Lower leg skin (tissue), 4 donors: ENCODE measurements at regions not wholly inside any gene's neighbourhood (a gene's known extent, or its start where the extent isn't known, plus 50 kb on each side); places are given as distances from the start of the nearest gene placed in this dataset.

ENCODE experiments used
- DNase-seq, 2 donors: peaks; one replicate each; pipeline ENCODE4 v3.0.0-alpha.2; 2019; ENCODE audit warnings: low spot score in 2 of 2
- H3K4me3 ChIP-seq: fragments of 200-600 bp; sonication (generic); 2 replicates; pipeline ENCODE4 v1.5.1; 2017; ENCODE audit warnings: mild to moderate bottlenecking, low read depth; ENCODE audit not compliant: poor library complexity, severe bottlenecking
- POLR2A ChIP-seq, 2 donors: fragments of 450-650 bp; IDR thresholded peaks; one replicate each; pipeline ENCODE4 v1.6.1; 2016 to 2017; ENCODE audit warnings: antibody characterized with exemption in 2 of 2, mild to moderate bottlenecking in 1 of 2, moderate library complexity in 1 of 2
- WGBS, 2 donors: methylation state at CpG; one replicate each; pipeline ENCODE4 v1.1.5; 2018; 5-methylcytosine and 5-hydroxymethylcytosine counted together
- intact Hi-C: fragments of 100-400 bp; cut with DNase I; formaldehyde crosslinking; loops from one replicate; pipeline ENCODE4 v1.15.0; 2023; ENCODE audit warnings: low total_unique reads
- TF ChIP-seq, protein P1 (sequence below), 3 donors: fragments of 450-650 bp; IDR thresholded peaks; one replicate each; pipeline ENCODE4 v1.5.1; 2016; ENCODE audit warnings: antibody characterized with exemption in 3 of 3, mild to moderate bottlenecking in 3 of 3, moderate library complexity in 2 of 3

DNA sequence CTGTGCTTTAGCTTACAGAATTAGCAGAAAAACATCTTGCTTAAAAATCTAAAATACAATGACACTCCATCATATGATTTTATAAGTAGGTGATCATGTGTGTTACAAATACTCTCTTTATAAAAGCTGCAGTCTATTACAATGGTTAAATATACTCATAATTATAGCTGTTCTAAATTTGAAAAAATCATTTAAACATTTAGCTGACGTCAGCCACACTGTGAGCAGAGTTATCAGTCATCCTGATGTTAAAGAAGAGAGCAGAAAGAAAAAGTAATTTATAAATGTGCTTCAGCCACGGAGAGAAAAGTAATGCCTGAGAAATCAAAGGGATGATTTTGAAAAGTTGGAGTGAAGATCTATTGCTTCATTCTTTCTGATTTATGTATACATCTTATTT lies 1325.9 kb upstream of the B3GALT2 start:
- DNase-seq = no peak
- WGBS, 2 donors = 45 to 69% methylated on average over 2 of the region's 2 CpGs
- H3K4me3 ChIP-seq = no peak overlapping the region
- no peak for TF ChIP-seq POLR2A (IDR thresholded peaks at IDR 0.05)
- TF ChIP-seq, protein P1, sequence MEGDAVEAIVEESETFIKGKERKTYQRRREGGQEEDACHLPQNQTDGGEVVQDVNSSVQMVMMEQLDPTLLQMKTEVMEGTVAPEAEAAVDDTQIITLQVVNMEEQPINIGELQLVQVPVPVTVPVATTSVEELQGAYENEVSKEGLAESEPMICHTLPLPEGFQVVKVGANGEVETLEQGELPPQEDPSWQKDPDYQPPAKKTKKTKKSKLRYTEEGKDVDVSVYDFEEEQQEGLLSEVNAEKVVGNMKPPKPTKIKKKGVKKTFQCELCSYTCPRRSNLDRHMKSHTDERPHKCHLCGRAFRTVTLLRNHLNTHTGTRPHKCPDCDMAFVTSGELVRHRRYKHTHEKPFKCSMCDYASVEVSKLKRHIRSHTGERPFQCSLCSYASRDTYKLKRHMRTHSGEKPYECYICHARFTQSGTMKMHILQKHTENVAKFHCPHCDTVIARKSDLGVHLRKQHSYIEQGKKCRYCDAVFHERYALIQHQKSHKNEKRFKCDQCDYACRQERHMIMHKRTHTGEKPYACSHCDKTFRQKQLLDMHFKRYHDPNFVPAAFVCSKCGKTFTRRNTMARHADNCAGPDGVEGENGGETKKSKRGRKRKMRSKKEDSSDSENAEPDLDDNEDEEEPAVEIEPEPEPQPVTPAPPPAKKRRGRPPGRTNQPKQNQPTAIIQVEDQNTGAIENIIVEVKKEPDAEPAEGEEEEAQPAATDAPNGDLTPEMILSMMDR (IDR thresholded peaks at IDR 0.05) = no peak
- intact Hi-C loops = no loop called here

DNA sequence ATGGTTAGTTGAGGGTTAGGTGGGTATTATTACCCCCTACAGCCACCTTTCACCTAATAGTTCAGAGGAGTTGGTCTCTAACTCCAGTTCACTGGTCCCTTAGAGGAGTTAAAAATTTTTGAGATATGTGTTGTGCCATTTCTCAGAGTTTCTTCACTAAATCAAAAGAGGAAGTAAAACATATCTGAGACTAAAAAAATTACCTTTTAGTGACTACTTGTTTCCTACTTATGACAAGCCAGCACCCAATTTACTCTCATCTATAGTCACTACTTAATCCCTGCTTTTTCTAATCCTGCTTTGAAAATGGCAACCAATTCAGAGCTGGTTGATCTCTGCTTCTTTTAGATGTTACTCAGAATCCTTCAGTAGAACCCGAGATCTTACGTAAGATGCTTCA lies 1316.8 kb upstream of the B3GALT2 start:
- 94 to 97% methylated on average over 2 of the region's 2 CpGs for WGBS, 2 donors
- DNase-seq = no peak
- TF ChIP-seq, protein P1 (IDR thresholded peaks at IDR 0.05) = no peak
- TF ChIP-seq POLR2A (IDR thresholded peaks at IDR 0.05) = no peak
- intact Hi-C loops = no loop called here
- no peak overlapping the region for H3K4me3 ChIP-seq

DNA sequence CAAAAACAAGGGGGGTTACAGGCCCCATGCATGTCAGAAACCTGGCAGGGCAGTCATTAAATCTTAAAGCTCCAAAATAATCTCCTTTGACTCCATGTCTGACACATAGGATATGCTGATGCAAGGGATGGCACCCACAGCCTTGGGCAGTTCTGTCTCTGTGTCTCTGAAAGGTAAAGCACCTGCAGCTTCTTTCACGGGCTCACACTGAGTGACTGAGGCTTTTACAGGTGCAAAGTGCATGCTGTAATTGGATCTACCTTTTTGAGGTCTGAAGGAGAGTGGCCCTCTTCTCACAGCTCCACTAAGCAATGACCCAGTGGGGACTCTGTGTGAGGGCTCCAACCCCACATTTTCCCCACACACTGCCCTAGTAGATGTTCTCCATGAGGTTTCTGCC lies 1309.0 kb upstream of the B3GALT2 start:
- H3K4me3 ChIP-seq = no peak overlapping the region
- intact Hi-C loops = no loop called here
- DNase-seq = peak in 1 of 2 donors; percentile 65
- no peak for TF ChIP-seq POLR2A (IDR thresholded peaks at IDR 0.05)
- TF ChIP-seq, protein P1 (IDR thresholded peaks at IDR 0.05) = no peak
- WGBS, 2 donors = 70 to 81% methylated on average over 1 of the region's 1 CpG

DNA sequence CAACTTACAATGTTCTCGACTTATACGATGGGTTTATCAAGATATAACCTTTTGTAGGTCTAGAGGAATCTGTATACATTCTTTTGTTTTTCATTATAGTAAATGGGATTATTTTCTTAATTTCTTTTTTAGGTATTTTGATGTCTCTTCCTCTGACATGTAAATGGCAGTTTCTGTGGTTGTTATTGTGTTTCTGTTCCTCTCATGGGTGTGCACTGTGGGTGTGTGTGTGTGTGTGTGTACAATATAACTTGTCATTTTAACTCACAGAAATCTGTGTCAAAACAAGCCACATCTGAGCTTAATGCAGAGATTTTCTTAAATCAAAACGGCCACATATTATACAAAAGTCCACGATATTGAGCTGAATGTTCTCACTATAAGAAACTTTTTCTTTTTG lies 1300.8 kb upstream of the B3GALT2 start:
- no peak for DNase-seq
- intact Hi-C loops = no loop called here
- WGBS, 2 donors = 89 to 92% methylated on average over 4 of the region's 4 CpGs
- H3K4me3 ChIP-seq = no peak overlapping the region
- TF ChIP-seq, protein P1 (IDR thresholded peaks at IDR 0.05) = no peak
- TF ChIP-seq POLR2A (IDR thresholded peaks at IDR 0.05) = no peak

DNA sequence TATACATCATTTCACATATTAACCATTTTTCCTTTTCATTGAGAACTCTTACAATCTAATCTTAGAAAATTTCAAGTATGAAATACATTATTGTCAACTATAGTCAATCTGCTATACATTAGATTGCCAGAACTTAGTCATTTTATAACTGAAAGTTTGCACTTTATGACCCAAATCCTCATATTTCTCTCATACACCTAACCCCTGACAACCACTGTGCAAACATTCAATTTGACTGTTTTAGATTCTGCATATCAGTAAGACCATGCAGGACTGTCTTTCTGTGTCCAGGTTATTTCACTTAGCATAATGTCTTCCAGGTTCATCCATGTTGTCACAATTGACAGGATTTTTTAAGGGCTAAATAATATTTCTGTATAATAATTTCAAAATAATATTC lies 1299.0 kb upstream of the B3GALT2 start:
- DNase-seq = no peak
- intact Hi-C loops = no loop called here
- no peak for TF ChIP-seq POLR2A (IDR thresholded peaks at IDR 0.05)
- TF ChIP-seq, protein P1 (IDR thresholded peaks at IDR 0.05) = no peak
- no peak overlapping the region for H3K4me3 ChIP-seq

DNA sequence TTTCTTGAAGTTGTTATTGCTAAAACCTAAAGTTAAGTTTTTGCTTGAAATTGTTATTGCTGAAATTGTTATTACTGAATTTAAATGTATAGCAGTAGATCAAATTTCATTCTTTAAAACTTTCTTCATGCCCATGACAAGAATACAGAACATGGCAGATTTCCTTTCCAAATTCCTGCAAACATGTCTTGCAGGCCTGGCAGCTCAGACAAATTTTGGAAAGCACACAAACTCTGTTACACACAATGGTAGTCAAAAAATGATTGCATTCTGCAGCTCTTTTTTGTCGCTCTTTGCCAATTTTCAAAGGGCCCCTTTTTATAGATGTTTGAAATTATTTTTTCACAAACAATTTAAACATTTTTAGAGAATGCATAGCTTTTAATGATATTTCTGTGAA lies 1292.3 kb upstream of the B3GALT2 start:
- intact Hi-C loops = no loop called here
- no peak for DNase-seq
- TF ChIP-seq, protein P1 (IDR thresholded peaks at IDR 0.05) = no peak
- no peak for TF ChIP-seq POLR2A (IDR thresholded peaks at IDR 0.05)
- no peak overlapping the region for H3K4me3 ChIP-seq
- WGBS, 2 donors = 38 to 43% methylated on average over 1 of the region's 1 CpG
